Mucosa of descending colon (tissue), 3 donors: ENCODE measurements at regions not wholly inside any gene's neighbourhood (a gene's known extent, or its start where the extent isn't known, plus 50 kb on each side); places are given as distances from the start of the nearest gene placed in this dataset.

ENCODE experiments used
- ATAC-seq: fragments of 200-7000 bp; cut with Tn5 transposase; one replicate; pipeline ENCODE4 v1.9.1; 2020; ENCODE audit warnings: mild to moderate bottlenecking, moderate library complexity
- DNase-seq, 3 donors: peaks; one replicate each; pipeline ENCODE4 v3.0.0-alpha.2; 2020
- H3K36me3 ChIP-seq: fragments of 200-600 bp; one replicate; pipeline ENCODE4 v1.8.0; 2021; ENCODE audit warnings: low read depth, mild to moderate bottlenecking
- H3K4me1 ChIP-seq: fragments of 200-600 bp; one replicate; pipeline ENCODE4 v1.8.0; 2021; ENCODE audit warnings: low read depth, mild to moderate bottlenecking
- H3K4me3 ChIP-seq: fragments of 200-600 bp; one replicate; pipeline ENCODE4 v1.8.0; 2021; ENCODE audit warnings: mild to moderate bottlenecking
- H3K9me3 ChIP-seq: fragments of 200-600 bp; one replicate; pipeline ENCODE4 v1.8.0; 2021; ENCODE audit warnings: mild to moderate bottlenecking
- intact Hi-C, 2 donors: fragments of 100-400 bp; cut with DNase I in 1 of 2; cut with micrococcal nuclease in 1 of 2; formaldehyde crosslinking; loops; one replicate each; pipeline versions ENCODE4 v1.11.0 to v1.11.1; 2022; cut with DNase I, micrococcal nuclease
- TF ChIP-seq, protein P1 (sequence below): fragments of 200-600 bp; IDR thresholded peaks from one replicate; pipeline ENCODE4 v1.8.0; 2022; ENCODE audit warnings: antibody characterized with exemption, mild to moderate bottlenecking
- donor health status: DM: no; HTN: no; CAD: no; lungs with moderate emphysema.
- donor health status: DM: no; HTN: no; CAD: no.
- donor health status: DM: no; HTN: yes; CAD: no.

DNA sequence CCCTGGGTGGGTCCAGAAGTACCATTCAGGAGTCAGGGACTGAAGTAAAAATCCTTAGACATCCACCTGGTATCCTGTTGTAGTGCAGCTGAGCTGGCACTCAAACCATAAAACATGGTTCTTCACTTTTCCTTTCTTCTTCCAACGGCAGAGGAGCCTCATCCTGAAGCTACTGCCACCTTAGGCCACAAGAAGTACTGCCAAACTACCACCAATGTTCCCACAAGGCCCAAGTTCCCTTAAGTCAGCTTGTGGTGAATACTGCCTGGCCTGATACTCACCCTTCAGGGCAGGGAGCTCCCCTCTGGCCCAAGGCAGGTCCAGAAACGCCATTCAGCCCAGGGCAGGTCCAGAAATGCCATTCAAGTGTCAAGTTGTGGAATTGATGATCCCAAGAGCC is 1053.4 kb upstream of the CITED2 start:
- no peak for ATAC-seq
- no peaks in the 10 kb centered on the region for H3K9me3 ChIP-seq
- DNase-seq: no peak
- no peaks in the 10 kb centered on the region for H3K4me1 ChIP-seq
- no peak overlapping the region for H3K4me3 ChIP-seq
- no peaks in the 10 kb centered on the region for H3K36me3 ChIP-seq
- intact Hi-C loops: no loop called here
- TF ChIP-seq, protein P1, sequence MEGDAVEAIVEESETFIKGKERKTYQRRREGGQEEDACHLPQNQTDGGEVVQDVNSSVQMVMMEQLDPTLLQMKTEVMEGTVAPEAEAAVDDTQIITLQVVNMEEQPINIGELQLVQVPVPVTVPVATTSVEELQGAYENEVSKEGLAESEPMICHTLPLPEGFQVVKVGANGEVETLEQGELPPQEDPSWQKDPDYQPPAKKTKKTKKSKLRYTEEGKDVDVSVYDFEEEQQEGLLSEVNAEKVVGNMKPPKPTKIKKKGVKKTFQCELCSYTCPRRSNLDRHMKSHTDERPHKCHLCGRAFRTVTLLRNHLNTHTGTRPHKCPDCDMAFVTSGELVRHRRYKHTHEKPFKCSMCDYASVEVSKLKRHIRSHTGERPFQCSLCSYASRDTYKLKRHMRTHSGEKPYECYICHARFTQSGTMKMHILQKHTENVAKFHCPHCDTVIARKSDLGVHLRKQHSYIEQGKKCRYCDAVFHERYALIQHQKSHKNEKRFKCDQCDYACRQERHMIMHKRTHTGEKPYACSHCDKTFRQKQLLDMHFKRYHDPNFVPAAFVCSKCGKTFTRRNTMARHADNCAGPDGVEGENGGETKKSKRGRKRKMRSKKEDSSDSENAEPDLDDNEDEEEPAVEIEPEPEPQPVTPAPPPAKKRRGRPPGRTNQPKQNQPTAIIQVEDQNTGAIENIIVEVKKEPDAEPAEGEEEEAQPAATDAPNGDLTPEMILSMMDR: no peak

DNA sequence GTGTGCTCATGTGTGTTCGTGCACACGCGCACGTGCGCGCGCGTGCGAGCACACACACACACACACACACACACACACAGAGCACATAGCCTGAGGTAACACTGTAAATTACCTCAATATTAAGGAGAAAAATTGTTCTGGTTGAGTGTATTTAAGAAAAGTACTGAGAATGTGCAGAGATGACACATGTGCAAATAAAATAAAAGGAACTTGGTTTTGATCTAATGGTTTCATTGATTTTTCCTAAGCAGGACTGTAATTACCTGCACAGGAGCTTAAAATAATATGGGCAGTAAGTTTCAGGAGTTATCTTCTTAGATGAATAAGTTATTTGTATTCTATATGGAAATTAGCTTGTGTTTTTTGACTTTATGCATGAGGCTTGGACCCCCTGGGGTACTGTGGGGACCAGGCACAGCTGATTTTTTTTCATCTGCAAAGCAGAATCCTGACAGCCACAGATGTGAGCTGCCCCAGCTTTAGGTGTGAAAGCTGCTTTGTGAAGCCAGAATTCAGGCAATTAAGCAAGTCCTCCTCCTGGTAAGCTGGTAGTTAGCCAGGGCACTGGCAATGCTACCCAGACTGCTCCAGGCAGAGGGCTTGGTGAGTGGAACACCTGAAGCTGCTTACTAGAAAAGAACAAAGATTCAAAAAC is 1040.6 kb upstream of the CITED2 start:
- DNase-seq (no peak), ATAC-seq (no peak)
- no peaks in the 10 kb centered on the region for H3K4me1 ChIP-seq
- no peak overlapping the region for H3K4me3 ChIP-seq
- intact Hi-C loops: no loop called here
- H3K9me3 ChIP-seq: peaks cover 4% of the 10 kb centered on the region
- TF ChIP-seq, protein P1: no peak
- H3K36me3 ChIP-seq: no peaks in the 10 kb centered on the region

DNA sequence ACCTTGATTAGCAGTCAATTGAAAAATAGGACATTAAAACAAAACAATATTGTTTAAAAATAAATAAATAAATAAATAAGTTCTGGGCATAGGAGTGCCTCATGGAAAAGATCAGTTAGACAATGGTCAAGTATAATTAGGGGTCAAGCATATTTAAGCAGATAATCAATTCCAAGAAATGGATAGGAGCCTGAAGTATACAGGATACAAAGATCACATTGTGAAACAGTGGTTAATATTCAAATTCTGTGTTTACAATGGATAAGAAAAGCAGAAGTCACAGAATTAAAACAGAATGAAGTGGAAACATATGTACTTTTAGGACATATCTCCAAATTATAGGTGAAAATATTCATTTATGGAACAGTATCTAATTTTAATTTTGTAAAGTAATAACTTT is 1028.6 kb upstream of the CITED2 start:
- no peak for ATAC-seq
- Histone ChIP-seq H3K4me3 (no peak overlapping the region), H3K9me3 (no peaks in the 10 kb centered on the region), H3K36me3 (no peaks in the 10 kb centered on the region), H3K4me1 (no peaks in the 10 kb centered on the region)
- TF ChIP-seq, protein P1: no peak
- intact Hi-C loops: no loop called here
- no peak for DNase-seq

- ATAC-seq: no peak
These were observed 1027.3 kb upstream of the CITED2 start for GRCh38 chr6:140401761-140402160.

DNA sequence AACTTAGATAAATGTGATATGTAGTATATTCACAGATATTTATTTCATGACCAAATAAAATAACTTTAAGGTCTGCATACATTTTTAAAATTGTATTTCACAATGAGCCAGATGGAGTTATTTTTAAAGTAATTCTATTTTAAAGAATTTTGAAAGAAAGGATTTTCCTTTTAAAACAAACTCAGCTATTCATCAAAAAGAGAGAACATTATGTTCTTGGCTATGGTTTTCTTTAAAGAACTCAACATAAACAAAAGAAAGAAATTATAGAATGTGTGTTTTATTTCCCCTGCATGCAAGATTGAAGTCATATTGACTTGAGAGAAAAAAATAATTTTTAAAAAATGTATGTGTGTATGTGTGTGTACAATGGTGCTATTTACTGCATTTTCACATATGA is 1023.6 kb upstream of the CITED2 start:
- DNase-seq: no peak

More at GRCh38 chr6:140401761-140402160, 1027.3 kb upstream of the CITED2 start:
- H3K36me3 ChIP-seq: no peaks in the 10 kb centered on the region
- TF ChIP-seq, protein P1: no peak
- DNase-seq: no peak
- H3K4me1 ChIP-seq: no peaks in the 10 kb centered on the region
- no peak overlapping the region for H3K4me3 ChIP-seq
- H3K9me3 ChIP-seq: no peaks in the 10 kb centered on the region
- intact Hi-C loops: no loop called here

More for the DNA sequence above, 1023.6 kb upstream of the CITED2 start:
- intact Hi-C loops: no loop called here
- TF ChIP-seq, protein P1: no peak
- Histone ChIP-seq H3K9me3 (no peaks in the 10 kb centered on the region), H3K4me1 (no peaks in the 10 kb centered on the region), H3K36me3 (no peaks in the 10 kb centered on the region), H3K4me3 (no peak overlapping the region)
- no peak for ATAC-seq
